H9 (cell line): ENCODE measurements at regions not wholly inside any gene's neighbourhood (a gene's known extent, or its start where the extent isn't known, plus 50 kb on each side); places are given as distances from the start of the nearest gene placed in this dataset.

Source experiments
- DNase-seq: peaks from one replicate; pipeline ENCODE4 v3.0.0-alpha.2; 2017
- H2AFZ ChIP-seq: one replicate; pipeline ENCODE4 v1.6.1; 2013; ENCODE audit warnings: mild to moderate bottlenecking, low read length, control low read depth, moderate library complexity
- H2AK5ac ChIP-seq: 2 replicates; pipeline ENCODE4 v1.6.1; 2013; ENCODE audit warnings: low read length, control low read depth, mixed read lengths; ENCODE audit not compliant: insufficient read length
- H2BK120ac ChIP-seq: one replicate; pipeline ENCODE4 v1.6.1; 2013; ENCODE audit warnings: low read depth, mild to moderate bottlenecking, low read length, control low read depth, inconsistent platforms; ENCODE audit not compliant: poor library complexity, severe bottlenecking
- H2BK12ac ChIP-seq: 2 replicates; pipeline ENCODE4 v1.6.1; 2013; ENCODE audit warnings: low read length, control low read depth, mixed read lengths, low read depth; ENCODE audit not compliant: insufficient read length
- H2BK15ac ChIP-seq: 2 replicates; pipeline ENCODE4 v1.6.1; 2013; ENCODE audit warnings: low read depth, low read length, control low read depth
- H2BK20ac ChIP-seq: one replicate; pipeline ENCODE4 v1.6.1; 2013; ENCODE audit warnings: low read depth, mild to moderate bottlenecking, low read length, control low read depth, inconsistent platforms; ENCODE audit not compliant: poor library complexity, severe bottlenecking
- H2BK5ac ChIP-seq: 2 replicates; pipeline ENCODE4 v1.6.1; 2013; ENCODE audit warnings: low read length, control low read depth, mixed read lengths; ENCODE audit not compliant: insufficient read length
- H3K14ac ChIP-seq: 2 replicates; pipeline ENCODE4 v1.6.1; 2013; ENCODE audit warnings: low read length, control low read depth; ENCODE audit not compliant: insufficient read depth
- H3K18ac ChIP-seq: 2 replicates; pipeline ENCODE4 v1.6.1; 2013; ENCODE audit warnings: low read depth, mild to moderate bottlenecking, mixed read lengths, low read length, control low read depth; ENCODE audit not compliant: insufficient read length
- H3K23ac ChIP-seq: 2 replicates; pipeline ENCODE4 v1.6.1; 2013; ENCODE audit warnings: low read length, control low read depth, mixed read lengths, low read depth; ENCODE audit not compliant: insufficient read length
- H3K23me2 ChIP-seq: 2 replicates; pipeline ENCODE4 v1.6.1; 2013; ENCODE audit warnings: low read depth, mild to moderate bottlenecking, mixed read lengths, low read length, control low read depth; ENCODE audit not compliant: insufficient read length, poor library complexity, severe bottlenecking
- H3K27ac ChIP-seq: 2 replicates; pipeline ENCODE4 v1.5.1; 2013; ENCODE audit warnings: low read length, control low read depth, mixed read lengths, low read depth; ENCODE audit not compliant: insufficient read length
- H3K27me3 ChIP-seq: 2 replicates; pipeline ENCODE4 v1.6.1; 2013; ENCODE audit warnings: low read length, control low read depth, inconsistent platforms; ENCODE audit not compliant: insufficient read depth
- H3K4ac ChIP-seq: 2 replicates; pipeline ENCODE4 v1.6.1; 2013; ENCODE audit warnings: low read depth, mild to moderate bottlenecking, control low read depth, inconsistent platforms, low read length, moderate library complexity
- H3K4me1 ChIP-seq: 2 replicates; pipeline ENCODE4 v1.6.1; 2013; ENCODE audit warnings: low read length, control low read depth, inconsistent platforms; ENCODE audit not compliant: insufficient read depth
- H3K4me2 ChIP-seq: 2 replicates; pipeline ENCODE4 v1.6.1; 2013; ENCODE audit warnings: low read length, control low read depth, mixed read lengths; ENCODE audit not compliant: insufficient read length, insufficient read depth
- H3K56ac ChIP-seq: 2 replicates; pipeline ENCODE4 v1.6.1; 2013; ENCODE audit warnings: low read depth, mild to moderate bottlenecking, mixed read lengths, low read length, control low read depth; ENCODE audit not compliant: insufficient read length
- H3K79me1 ChIP-seq: 2 replicates; pipeline ENCODE4 v1.6.1; 2013; ENCODE audit warnings: low read depth, mild to moderate bottlenecking, moderate library complexity, low read length, control low read depth, inconsistent platforms; ENCODE audit not compliant: insufficient read depth, poor library complexity, severe bottlenecking
- H3K79me2 ChIP-seq: 2 replicates; pipeline ENCODE4 v1.6.1; 2013; ENCODE audit warnings: low read length, control low read depth, inconsistent platforms; ENCODE audit not compliant: insufficient read depth
- H3K9ac ChIP-seq: 2 replicates; pipeline ENCODE4 v1.6.1; 2013; ENCODE audit warnings: low read length, control low read depth, mixed read lengths; ENCODE audit not compliant: insufficient read length; ENCODE audit errors: extremely low read depth
- H3K9me3 ChIP-seq: one replicate; pipeline ENCODE4 v1.6.1; 2013; ENCODE audit warnings: low read depth, low read length, inconsistent platforms; ENCODE audit not compliant: control insufficient read depth
- H3T11ph ChIP-seq: one replicate; pipeline ENCODE4 v1.6.1; 2013; ENCODE audit warnings: mild to moderate bottlenecking, low read length, control low read depth, inconsistent platforms
- H4K20me1 ChIP-seq: one replicate; pipeline ENCODE4 v1.6.1; 2013; ENCODE audit not compliant: control insufficient read depth, insufficient read length, insufficient read depth
- H4K5ac ChIP-seq: 2 replicates; pipeline ENCODE4 v1.6.1; 2013; ENCODE audit warnings: low read depth, mild to moderate bottlenecking, mixed read lengths, low read length, control low read depth; ENCODE audit not compliant: insufficient read length
- H4K8ac ChIP-seq: replicated peaks from 2 replicates; pipeline ENCODE4 v1.6.1; 2013; ENCODE audit warnings: low read length, control low read depth, mixed read lengths, low read depth; ENCODE audit not compliant: insufficient read length
- H4K91ac ChIP-seq: 2 replicates; pipeline ENCODE4 v1.6.1; 2013; ENCODE audit warnings: low read depth, mild to moderate bottlenecking, moderate library complexity, mixed read lengths, low read length, control low read depth; ENCODE audit not compliant: insufficient read length
- H3K27ac Mint-ChIP-seq, 3 experiments: 2 replicates in 2 of 3; 3 replicates in 1 of 3; pipeline ENCODE4 v1.8.0; 2020 to 2021; ENCODE audit warnings: mixed read lengths in 3 of 3, mild to moderate bottlenecking in 1 of 3, moderate library complexity in 1 of 3
- H3K27me3 Mint-ChIP-seq: 2 replicates; pipeline ENCODE4 v1.8.0; 2021; ENCODE audit warnings: low read depth, mild to moderate bottlenecking, moderate library complexity, mixed read lengths
- H3K36me3 Mint-ChIP-seq, 3 experiments: 2 replicates in 2 of 3; 3 replicates in 1 of 3; pipeline ENCODE4 v1.8.0; 2020 to 2021; ENCODE audit warnings: low read depth in 3 of 3, mixed read lengths in 3 of 3; ENCODE audit not compliant: insufficient read depth in 1 of 3
- H3K4me1 Mint-ChIP-seq, 2 experiments: 2 replicates each; pipeline ENCODE4 v1.8.0; 2020; ENCODE audit warnings: mixed read lengths in 2 of 2
- H3K4me3 Mint-ChIP-seq, 2 experiments: 2 replicates in 1 of 2; 3 replicates in 1 of 2; pipeline ENCODE4 v1.8.0; 2020 to 2021; ENCODE audit warnings: mild to moderate bottlenecking in 2 of 2, mixed read lengths in 2 of 2, moderate library complexity in 1 of 2
- H3K9me3 Mint-ChIP-seq, 2 experiments: 2 replicates in 1 of 2; 3 replicates in 1 of 2; pipeline ENCODE4 v1.8.0; 2020; ENCODE audit warnings: mild to moderate bottlenecking in 2 of 2, mixed read lengths in 2 of 2, moderate library complexity in 1 of 2
- CTCF ChIP-seq: fragments of 200-600 bp; sonication (generic); conservative IDR thresholded peaks from 3 replicates; pipeline ENCODE4 v1.8.0; 2021; ENCODE audit warnings: antibody characterized with exemption, mild to moderate bottlenecking
- WGBS: extraction: QIAGEN DNeasy Blood & Tissue Kit; methylation state at CpG from one replicate; pipeline ENCODE4 v1.1.7; 2013; ENCODE audit warnings: missing lambda C conversion rate, low lambda C conversion rate, mixed read lengths; ENCODE audit not compliant: insufficient read length; ENCODE audit errors: extremely low coverage; 5-methylcytosine and 5-hydroxymethylcytosine counted together

GRCh38 chrX:68920561-68920960 is 91.7 kb downstream of the EFNB1 start:
- peaks cover 64 to 76% of the 10 kb centered on the region in 2 experiments for H3K9me3 Mint-ChIP-seq
- no peak overlapping the region for H3K27ac ChIP-seq
- WGBS: no CpG with 5 or more reads among the region's 7 CpGs
- no peak for TF ChIP-seq CTCF
- no peak overlapping the region for H3K9ac ChIP-seq
- H3T11ph ChIP-seq: no peak overlapping the region
- no peak overlapping the region for H3K18ac ChIP-seq
- no peak for DNase-seq
- H3K79me1 ChIP-seq: no peaks in the 10 kb centered on the region
- H3K4me1 ChIP-seq: no peaks in the 10 kb centered on the region
- no peak overlapping the region for H3K4ac ChIP-seq
- H2BK15ac ChIP-seq: no peak overlapping the region
- H3K9me3 ChIP-seq: peaks cover 2% of the 10 kb centered on the region
- no peaks in the 10 kb centered on the region; a peak in 2 of 7 replicates for H3K36me3 Mint-ChIP-seq
- H4K20me1 ChIP-seq: no peaks in the 10 kb centered on the region
- H2AK5ac ChIP-seq: no peak overlapping the region
- no peak overlapping the region for H2BK120ac ChIP-seq
- H3K56ac ChIP-seq: no peak overlapping the region
- peaks cover 3 to 17% of the 10 kb centered on the region in 2 experiments; a peak in 3 of 4 replicates for H3K4me1 Mint-ChIP-seq
- no peak overlapping the region for H4K8ac ChIP-seq
- H3K23me2 ChIP-seq: no peaks in the 10 kb centered on the region
- H3K4me3 Mint-ChIP-seq: no peak overlapping the region
- H4K5ac ChIP-seq: no peak overlapping the region
- no peak overlapping the region for H3K4me2 ChIP-seq
- H2AFZ ChIP-seq: no peak overlapping the region
- peaks cover 3% of the 10 kb centered on the region; the same call in 1 of the 2 replicates for H3K27me3 ChIP-seq
- H2BK5ac ChIP-seq: no peak overlapping the region
- H2BK20ac ChIP-seq: no peak overlapping the region
- no peak overlapping the region for H4K91ac ChIP-seq
- H3K27ac Mint-ChIP-seq: no peak overlapping the region
- H3K14ac ChIP-seq: no peak overlapping the region
- no peaks in the 10 kb centered on the region for H3K79me2 ChIP-seq
- no peak overlapping the region for H3K23ac ChIP-seq
- peaks cover 15% of the 10 kb centered on the region for H3K27me3 Mint-ChIP-seq
- H2BK12ac ChIP-seq: no peak overlapping the region
